ENCODE measurements at regions not wholly inside any gene's neighbourhood (a gene's known extent, or its start where the extent isn't known, plus 50 kb on each side); places are given as distances from the start of the nearest gene placed in this dataset.

- H3K4me3 ChIP-seq (ENCODE audit: low read depth in 1 of 3, low read length in 3 of 3), result no peak overlapping the region
- no peaks in the 10 kb centered on the region for H3K9me3 ChIP-seq (ENCODE audit: control insufficient read depth in 4 of 4, low read length in 3 of 4)
- H3K27ac ChIP-seq (ENCODE audit: low read depth in 1 of 2, low read length in 2 of 2), result no peak overlapping the region
- H3K36me3 ChIP-seq (ENCODE audit: control insufficient read depth in 4 of 4, insufficient read depth in 3 of 4, low read depth in 1 of 4, low read length in 3 of 4), result no peaks in the 10 kb centered on the region
- no peaks in the 10 kb centered on the region for H3K4me1 ChIP-seq (ENCODE audit: control insufficient read depth in 4 of 4, insufficient read depth in 4 of 4, low read length in 3 of 4)
- no peak for DNase-seq (ENCODE audit: low spot score)
- WGBS, result 73% methylated on average over 6 of the region's 6 CpGs
- H3K27me3 ChIP-seq (ENCODE audit: control insufficient read depth in 4 of 4, insufficient read depth in 4 of 4, low read length in 3 of 4), result no peaks in the 10 kb centered on the region
- TF ChIP-seq ATF3 (IDR thresholded peaks at IDR 0.05) (no peak), JUND (IDR thresholded peaks at IDR 0.05) (no peak), TAF1 (conservative IDR thresholded peaks at IDR 0.05) (no peak), YY1 (IDR thresholded peaks at IDR 0.05) (no peak), MAX (IDR thresholded peaks at IDR 0.05) (no peak), RXRA (IDR thresholded peaks at IDR 0.05) (no peak), NR2F2 (IDR thresholded peaks at IDR 0.05) (no peak), HNF4G (IDR thresholded peaks at IDR 0.05) (no peak), FOXA1 (IDR thresholded peaks at IDR 0.05) (no peak), EGR1 (IDR thresholded peaks at IDR 0.05; ENCODE audit: low read depth in 2 of 2) (no peak), RAD21 (IDR thresholded peaks at IDR 0.05) (no peak), ZBTB33 (IDR thresholded peaks at IDR 0.05) (no peak)
- H3K9ac ChIP-seq (ENCODE audit: low read depth in 1 of 2, low read length in 2 of 2), result no peak overlapping the region
These were observed 241.3 kb downstream of the GRIN2B start for GRCh38 chr12:13740149-13740545.

- Histone ChIP-seq H3K36me3 (ENCODE audit: control insufficient read depth in 4 of 4, insufficient read depth in 3 of 4, low read depth in 1 of 4, low read length in 3 of 4) (no peaks in the 10 kb centered on the region), H3K27ac (ENCODE audit: low read depth in 1 of 2, low read length in 2 of 2) (no peak overlapping the region), H3K4me3 (ENCODE audit: low read depth in 1 of 3, low read length in 3 of 3) (no peak overlapping the region), H3K27me3 (ENCODE audit: control insufficient read depth in 4 of 4, insufficient read depth in 4 of 4, low read length in 3 of 4) (no peaks in the 10 kb centered on the region), H3K9me3 (ENCODE audit: control insufficient read depth in 4 of 4, low read length in 3 of 4) (no peaks in the 10 kb centered on the region), H3K9ac (ENCODE audit: low read depth in 1 of 2, low read length in 2 of 2) (no peak overlapping the region), H3K4me1 (ENCODE audit: control insufficient read depth in 4 of 4, insufficient read depth in 4 of 4, low read length in 3 of 4) (no peaks in the 10 kb centered on the region)
- TF ChIP-seq FOXA1 (IDR thresholded peaks at IDR 0.05) (no peak), HNF4A (conservative IDR thresholded peaks at IDR 0.05) (no peak), SP1 (IDR thresholded peaks at IDR 0.05) (no peak)
- DNase-seq (ENCODE audit: low spot score), result no peak
- 77% methylated on average over 5 of the region's 5 CpGs for WGBS
These were observed 245.7 kb downstream of the GRIN2B start for GRCh38 chr12:13735734-13736133.

GRCh38 chr12:13734584-13735152 lies 246.7 kb downstream of the GRIN2B start:
- H3K9me3 ChIP-seq (ENCODE audit: control insufficient read depth in 4 of 4, low read length in 3 of 4), result no peaks in the 10 kb centered on the region
- H3K27me3 ChIP-seq (ENCODE audit: control insufficient read depth in 4 of 4, insufficient read depth in 4 of 4, low read length in 3 of 4), result no peaks in the 10 kb centered on the region
- TF ChIP-seq SP1 (IDR thresholded peaks at IDR 0.05) (no peak), EGR1 (IDR thresholded peaks at IDR 0.05; ENCODE audit: low read depth in 2 of 2) (no peak), FOXA1 (IDR thresholded peaks at IDR 0.05) (no peak), ATF3 (IDR thresholded peaks at IDR 0.05) (no peak), ZBTB33 (IDR thresholded peaks at IDR 0.05) (no peak), GABPA (IDR thresholded peaks at IDR 0.05 in 1 of 2, conservative IDR thresholded peaks at IDR 0.05 in 1 of 2) (no peak), NR2F2 (IDR thresholded peaks at IDR 0.05) (no peak), FOXA2 (IDR thresholded peaks at IDR 0.05) (no peak), HNF4G (IDR thresholded peaks at IDR 0.05) (no peak)
- no peak overlapping the region for H3K27ac ChIP-seq (ENCODE audit: low read depth in 1 of 2, low read length in 2 of 2)
- no peak for DNase-seq (ENCODE audit: low spot score)
- 36% methylated on average over 2 of the region's 2 CpGs for WGBS
- no peaks in the 10 kb centered on the region for H3K36me3 ChIP-seq (ENCODE audit: control insufficient read depth in 4 of 4, insufficient read depth in 3 of 4, low read depth in 1 of 4, low read length in 3 of 4)
- H3K4me1 ChIP-seq (ENCODE audit: control insufficient read depth in 4 of 4, insufficient read depth in 4 of 4, low read length in 3 of 4), result no peaks in the 10 kb centered on the region
- H3K4me3 ChIP-seq (ENCODE audit: low read depth in 1 of 3, low read length in 3 of 3), result no peak overlapping the region
- H3K9ac ChIP-seq (ENCODE audit: low read depth in 1 of 2, low read length in 2 of 2), result no peak overlapping the region

Measured in liver (tissue), 7 donors.